ENCODE measurements at regions not wholly inside any gene's neighbourhood (a gene's known extent, or its start where the extent isn't known, plus 50 kb on each side); places are given as distances from the start of the nearest gene placed in this dataset.

- Histone ChIP-seq H3K9me3 (no peaks in the 10 kb centered on the region), H3K4me3 (no peak overlapping the region), H3K27me3 (no peaks in the 10 kb centered on the region), H3K4me1 (no peaks in the 10 kb centered on the region), H3K27ac (no peak overlapping the region), H3K36me3 (ENCODE audit: low read depth, missing control alignments) (no peaks in the 10 kb centered on the region)
- no peak for DNase-seq
- intact Hi-C loops (cut with DNase I; ENCODE audit: low total_unique reads), result no loop called here
- TF ChIP-seq POLR2A (IDR thresholded peaks at IDR 0.05), result no peak
- TF ChIP-seq CTCF (IDR thresholded peaks at IDR 0.05), result no peak
- 67 to 70% methylated on average over 1 of the region's 1 CpG for WGBS, 2 donors
Measured at GRCh38 chr2:176784633-176785200, 427.9 kb upstream of the HNRNPA3 start.

- TF ChIP-seq POLR2A (IDR thresholded peaks at IDR 0.05) (no peak), CTCF (IDR thresholded peaks at IDR 0.05) (no peak)
- Histone ChIP-seq H3K4me1 (no peaks in the 10 kb centered on the region), H3K27ac (no peak overlapping the region), H3K36me3 (ENCODE audit: low read depth, missing control alignments) (no peaks in the 10 kb centered on the region), H3K4me3 (no peak overlapping the region), H3K9me3 (no peaks in the 10 kb centered on the region), H3K27me3 (no peaks in the 10 kb centered on the region)
- intact Hi-C loops (cut with DNase I; ENCODE audit: low total_unique reads), result no loop called here
- WGBS, 2 donors, result 14 to 35% methylated on average over 1 of the region's 1 CpG
- DNase-seq, result no peak
Measured at GRCh38 chr2:176789751-176790150, 422.8 kb upstream of the HNRNPA3 start.

GRCh38 chr2:176790468-176790867 lies 422.1 kb upstream of the HNRNPA3 start:
- Histone ChIP-seq H3K9me3 (no peaks in the 10 kb centered on the region), H3K36me3 (ENCODE audit: low read depth, missing control alignments) (no peaks in the 10 kb centered on the region), H3K27ac (no peak overlapping the region), H3K4me3 (no peak overlapping the region), H3K4me1 (no peaks in the 10 kb centered on the region), H3K27me3 (no peaks in the 10 kb centered on the region)
- no peak for DNase-seq
- WGBS, 2 donors, result 83 to 95% methylated on average over 2 to 3 of the region's 3 CpGs
- intact Hi-C loops (cut with DNase I; ENCODE audit: low total_unique reads), result no loop called here
- TF ChIP-seq POLR2A (IDR thresholded peaks at IDR 0.05) (no peak), CTCF (IDR thresholded peaks at IDR 0.05) (no peak)

GRCh38 chr2:176793792-176794191 lies 418.8 kb upstream of the HNRNPA3 start:
- intact Hi-C loops (cut with DNase I; ENCODE audit: low total_unique reads), result no loop called here
- no peaks in the 10 kb centered on the region for H3K36me3 ChIP-seq (ENCODE audit: low read depth, missing control alignments)
- H3K9me3 ChIP-seq, result no peaks in the 10 kb centered on the region
- peak overlapping the region in 1 of 2 donors; percentile 4 for H3K27ac ChIP-seq
- TF ChIP-seq POLR2A (IDR thresholded peaks at IDR 0.05), result no peak
- no peak for TF ChIP-seq CTCF (IDR thresholded peaks at IDR 0.05)
- H3K4me1 ChIP-seq, result no peaks in the 10 kb centered on the region
- H3K27me3 ChIP-seq, result no peaks in the 10 kb centered on the region
- no peak for DNase-seq
- no peak overlapping the region for H3K4me3 ChIP-seq
- WGBS, 2 donors, result 45 to 51% methylated on average over 6 of the region's 6 CpGs

- TF ChIP-seq POLR2A (IDR thresholded peaks at IDR 0.05) (no peak), CTCF (IDR thresholded peaks at IDR 0.05) (no peak)
- Histone ChIP-seq H3K27me3 (no peaks in the 10 kb centered on the region), H3K36me3 (ENCODE audit: low read depth, missing control alignments) (no peaks in the 10 kb centered on the region), H3K9me3 (no peaks in the 10 kb centered on the region), H3K27ac (no peak overlapping the region), H3K4me3 (no peak overlapping the region), H3K4me1 (no peaks in the 10 kb centered on the region)
- no peak for DNase-seq
- intact Hi-C loops (cut with DNase I; ENCODE audit: low total_unique reads), result no loop called here
- WGBS, 2 donors, result 67 to 76% methylated on average over 1 of the region's 1 CpG
Measured at GRCh38 chr2:176794392-176794791, 418.2 kb upstream of the HNRNPA3 start.
